DOHH2 (cell line): ENCODE measurements at regions not wholly inside any gene's neighbourhood (a gene's known extent, or its start where the extent isn't known, plus 50 kb on each side); places are given as distances from the start of the nearest gene placed in this dataset.
"Not testable (repeated sequence)": the region's sequence is repeated elsewhere in the genome, so short reads cannot be mapped to it uniquely, and the experiment has no call there.

Source experiments
- H3F3A ChIP-seq: fragments of 200-600 bp; sonication (generic), shearing (Covaris generic); 2 replicates; pipeline ENCODE4 v1.6.0; 2016; ENCODE audit warnings: antibody characterized with exemption, mild to moderate bottlenecking; ENCODE audit not compliant: control insufficient read depth, insufficient read depth
- H3K27ac ChIP-seq: fragments of 200-600 bp; sonication (generic); 2 replicates; pipeline ENCODE4 v1.5.1; 2014; ENCODE audit warnings: low read depth, mild to moderate bottlenecking, low read length, moderate library complexity
- H3K27me3 ChIP-seq: fragments of 200-600 bp; sonication (generic); 2 replicates; pipeline ENCODE4 v1.6.1; 2014; ENCODE audit warnings: mild to moderate bottlenecking, low read length, mixed read lengths; ENCODE audit not compliant: control insufficient read depth
- H3K36me3 ChIP-seq: fragments of 200-600 bp; sonication (generic); 2 replicates; pipeline ENCODE4 v1.6.1; 2014; ENCODE audit warnings: mild to moderate bottlenecking, low read length, moderate library complexity, mixed read lengths; ENCODE audit not compliant: control insufficient read depth
- H3K4me1 ChIP-seq: fragments of 200-600 bp; sonication (generic); 2 replicates; pipeline ENCODE4 v1.6.1; 2014; ENCODE audit warnings: mild to moderate bottlenecking, low read length, mixed read lengths; ENCODE audit not compliant: control insufficient read depth
- H3K4me2 ChIP-seq: fragments of 200-600 bp; sonication (generic); 2 replicates; pipeline ENCODE4 v1.6.0; 2014; ENCODE audit warnings: mild to moderate bottlenecking, low read length, moderate library complexity
- H3K4me3 ChIP-seq: fragments of 200-600 bp; sonication (generic); 2 replicates; pipeline ENCODE4 v1.5.1; 2014; ENCODE audit warnings: mild to moderate bottlenecking, low read length, mixed read lengths
- H3K79me2 ChIP-seq: fragments of 200-600 bp; sonication (generic); 2 replicates; pipeline ENCODE4 v1.6.1; 2014; ENCODE audit warnings: mild to moderate bottlenecking, low read length, mixed read lengths; ENCODE audit not compliant: control insufficient read depth
- H3K9me2 ChIP-seq: fragments of 200-600 bp; sonication (generic); replicated peaks from 2 replicates; pipeline ENCODE4 v1.6.1; 2014; ENCODE audit warnings: mild to moderate bottlenecking, low read length, mixed read lengths; ENCODE audit not compliant: control insufficient read depth
- H3K9me3 ChIP-seq: fragments of 200-600 bp; sonication (generic); 2 replicates; pipeline ENCODE4 v1.6.1; 2014; ENCODE audit warnings: antibody characterized with exemption, low read length, mixed read lengths; ENCODE audit not compliant: control insufficient read depth, insufficient read depth
- H4K20me1 ChIP-seq: fragments of 200-600 bp; sonication (generic); 2 replicates; pipeline ENCODE4 v1.6.0; 2014; ENCODE audit warnings: low read depth, mild to moderate bottlenecking, antibody characterized with exemption, low read length, moderate library complexity; ENCODE audit not compliant: control insufficient read depth, insufficient read depth
- CTCF ChIP-seq: fragments of 200-600 bp; sonication (generic); IDR thresholded peaks from one replicate; pipeline ENCODE4 v1.5.1; 2014; ENCODE audit warnings: antibody characterized with exemption, mild to moderate bottlenecking, low read depth, low read length; ENCODE audit not compliant: poor library complexity, severe bottlenecking
- EZH2phosphoT487 ChIP-seq: fragments of 200-600 bp; sonication (generic); IDR thresholded peaks from 2 replicates; pipeline ENCODE4 v1.6.1; 2017; ENCODE audit warnings: borderline replicate concordance, mild to moderate bottlenecking, antibody characterized with exemption, low read length, moderate library complexity, mixed read lengths

- Histone ChIP-seq H3K9me3 (no peaks in the 10 kb centered on the region), H3K79me2 (no peaks in the 10 kb centered on the region), H3K4me3 (no peak overlapping the region), H3K27me3 (no peaks in the 10 kb centered on the region), H3K4me2 (no peak overlapping the region), H3K9me2 (no peaks in the 10 kb centered on the region), H4K20me1 (no peaks in the 10 kb centered on the region), H3F3A (no peaks in the 10 kb centered on the region), H3K27ac (no peak overlapping the region), H3K36me3 (no peaks in the 10 kb centered on the region), H3K4me1 (no peaks in the 10 kb centered on the region)
- TF ChIP-seq CTCF (no peak), EZH2phosphoT487 (no peak)
These were observed 151.7 kb upstream of the CXCL13 start for GRCh38 chr4:77453911-77454310.

- Histone ChIP-seq H3F3A (no peaks in the 10 kb centered on the region), H4K20me1 (no peaks in the 10 kb centered on the region), H3K27me3 (no peaks in the 10 kb centered on the region), H3K27ac (no peak overlapping the region), H3K4me2 (no peak overlapping the region), H3K79me2 (no peaks in the 10 kb centered on the region), H3K4me1 (no peaks in the 10 kb centered on the region), H3K9me2 (no peaks in the 10 kb centered on the region), H3K36me3 (no peaks in the 10 kb centered on the region), H3K4me3 (no peak overlapping the region), H3K9me3 (no peaks in the 10 kb centered on the region)
- TF ChIP-seq CTCF (no peak), EZH2phosphoT487 (no peak)
These were observed 150.8 kb upstream of the CXCL13 start for GRCh38 chr4:77454858-77455257.

GRCh38 chr4:77464100-77464499, 141.5 kb upstream of the CXCL13 start:
- not testable (repeated sequence) for H3K4me3 ChIP-seq, H3K36me3 ChIP-seq, H3K9me3 ChIP-seq, H3K27ac ChIP-seq, H3F3A ChIP-seq, H3K79me2 ChIP-seq, H3K27me3 ChIP-seq, H3K4me2 ChIP-seq, H3K9me2 ChIP-seq, H3K4me1 ChIP-seq, H4K20me1 ChIP-seq

GRCh38 chr4:77465271-77465670, 140.3 kb upstream of the CXCL13 start:
- H3K4me2 ChIP-seq = no peak overlapping the region
- no peak overlapping the region for H3K27ac ChIP-seq
- no peaks in the 10 kb centered on the region for H3K9me2 ChIP-seq
- no peaks in the 10 kb centered on the region for H3K27me3 ChIP-seq
- no peak overlapping the region for H3K4me3 ChIP-seq
- H4K20me1 ChIP-seq = no peaks in the 10 kb centered on the region
- H3K4me1 ChIP-seq = no peaks in the 10 kb centered on the region
- H3F3A ChIP-seq = no peaks in the 10 kb centered on the region
- no peaks in the 10 kb centered on the region for H3K79me2 ChIP-seq
- TF ChIP-seq EZH2phosphoT487 = no peak
- TF ChIP-seq CTCF = peak; percentile 26
- no peaks in the 10 kb centered on the region for H3K36me3 ChIP-seq
- no peaks in the 10 kb centered on the region for H3K9me3 ChIP-seq
